Activated CD4-positive, alpha-beta memory T cell treated with anti-CD3 and anti-CD28 coated beads, Interleukin-2, amount 10 ng/mL, durations not matched to agents 7 days and 5 days (primary cell): ENCODE measurements at regions not wholly inside any gene's neighbourhood (a gene's known extent, or its start where the extent isn't known, plus 50 kb on each side); places are given as distances from the start of the nearest gene placed in this dataset.

Source experiments
- CTCF ChIA-PET: fragments of 350-600 bp; sonication (Branson Sonifier 250); formaldehyde crosslinking; loops from one replicate; lab custom pipeline; 2021; ENCODE audit warnings: antibody characterized with exemption, inconsistent platforms; lab: Charles Lee
- POLR2A ChIA-PET: fragments of 350-600 bp; sonication (Branson Sonifier 250); formaldehyde crosslinking; loops from one replicate; lab custom pipeline; 2021; ENCODE audit warnings: antibody characterized with exemption; lab: Charles Lee
- DNase-seq: peaks from one replicate; pipeline ENCODE4 v3.0.0-alpha.2; 2020
- H3K27ac Mint-ChIP-seq: one replicate; pipeline ENCODE4 v1.8.0; 2021; ENCODE audit warnings: mild to moderate bottlenecking, mixed read lengths
- H3K27me3 Mint-ChIP-seq: one replicate; pipeline ENCODE4 v1.8.0; 2021; ENCODE audit warnings: mixed read lengths
- H3K36me3 Mint-ChIP-seq: one replicate; pipeline ENCODE4 v1.8.0; 2021; ENCODE audit warnings: low read depth, mixed read lengths
- H3K4me1 Mint-ChIP-seq: one replicate; pipeline ENCODE4 v1.8.0; 2021; ENCODE audit warnings: mixed read lengths
- H3K4me3 Mint-ChIP-seq: one replicate; pipeline ENCODE4 v1.8.0; 2021; ENCODE audit warnings: mild to moderate bottlenecking, mixed read lengths
- H3K9me3 Mint-ChIP-seq: one replicate; pipeline ENCODE4 v1.8.0; 2021; ENCODE audit warnings: mixed read lengths

- no peak overlapping the region for H3K4me3 Mint-ChIP-seq
- no peaks in the 10 kb centered on the region for H3K36me3 Mint-ChIP-seq
- H3K27me3 Mint-ChIP-seq: no peaks in the 10 kb centered on the region
- DNase-seq: no peak
- CTCF ChIA-PET: interaction anchor here (0.7 kb wide), 1 partner anchor 101 kb away, joined by 3 read pairs; no protein-coding TSS in a partner anchor
- no peaks in the 10 kb centered on the region for H3K4me1 Mint-ChIP-seq
- H3K9me3 Mint-ChIP-seq: no peaks in the 10 kb centered on the region
- H3K27ac Mint-ChIP-seq: no peak overlapping the region
- POLR2A ChIA-PET: no interaction called here
Measured at GRCh38 chr6:10042280-10042679, 372.6 kb downstream of the TFAP2A start.

GRCh38 chr6:10033223-10033829 lies 381.5 kb downstream of the TFAP2A start:
- H3K36me3 Mint-ChIP-seq: no peaks in the 10 kb centered on the region
- no peaks in the 10 kb centered on the region for H3K4me1 Mint-ChIP-seq
- no peak overlapping the region for H3K27ac Mint-ChIP-seq
- H3K9me3 Mint-ChIP-seq: no peaks in the 10 kb centered on the region
- no peak for DNase-seq
- CTCF ChIA-PET: interaction anchor here (0.9 kb wide), 1 partner anchor 396 kb away, joined by 3 read pairs; no protein-coding TSS in a partner anchor
- H3K4me3 Mint-ChIP-seq: no peak overlapping the region
- H3K27me3 Mint-ChIP-seq: no peaks in the 10 kb centered on the region
- POLR2A ChIA-PET: no interaction called here

- Mint-ChIP-seq H3K9me3 (no peaks in the 10 kb centered on the region), H3K36me3 (no peaks in the 10 kb centered on the region), H3K27me3 (no peaks in the 10 kb centered on the region), H3K27ac (no peak overlapping the region), H3K4me1 (no peaks in the 10 kb centered on the region), H3K4me3 (no peak overlapping the region)
- ChIA-PET CTCF (interaction anchor here (0.9 to 2.1 kb wide), 5 partner anchors 14 to 403 kb away, joined by 3 to 9 read pairs (median 5); no protein-coding TSS in a partner anchor), POLR2A (no interaction called here)
- DNase-seq: no peak
Measured at GRCh38 chr6:10031617-10032016, 383.3 kb downstream of the TFAP2A start.

DNA sequence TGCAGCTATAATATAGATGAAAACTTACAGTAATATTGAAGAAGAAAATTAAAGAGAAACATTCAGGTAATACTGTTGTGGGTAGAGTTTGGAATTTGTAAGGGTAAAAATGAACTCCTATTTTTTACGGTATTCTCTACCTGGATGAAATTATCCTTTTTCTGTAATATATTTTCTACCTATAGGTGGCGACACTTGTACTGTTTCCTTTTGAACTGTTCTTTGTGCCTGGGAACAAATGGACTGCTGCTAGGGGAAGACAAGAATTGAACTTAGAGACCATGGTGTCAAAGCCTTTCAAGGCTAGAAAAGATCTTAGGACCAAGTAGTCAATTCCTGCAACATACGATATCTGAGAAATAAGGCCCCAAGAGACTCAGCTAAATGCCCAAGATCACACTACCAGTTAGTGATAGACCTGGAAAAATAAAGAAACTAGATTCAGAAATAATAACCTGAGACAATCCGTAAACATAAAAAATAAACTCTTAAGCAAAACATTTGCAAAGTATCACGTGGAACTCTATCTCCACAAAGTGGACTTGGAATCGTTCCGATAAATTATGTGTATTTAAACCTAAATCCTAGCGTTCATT lies 383.8 kb downstream of the TFAP2A start:
- no peaks in the 10 kb centered on the region for H3K4me1 Mint-ChIP-seq
- no peak overlapping the region for H3K27ac Mint-ChIP-seq
- no peaks in the 10 kb centered on the region for H3K27me3 Mint-ChIP-seq
- no peaks in the 10 kb centered on the region for H3K9me3 Mint-ChIP-seq
- ChIA-PET CTCF (interaction anchor here (0.8 to 2.1 kb wide), 7 partner anchors 12 to 404 kb away, joined by 3 to 9 read pairs (median 5); no protein-coding TSS in a partner anchor), POLR2A (no interaction called here)
- H3K36me3 Mint-ChIP-seq: no peaks in the 10 kb centered on the region
- DNase-seq: no peak
- H3K4me3 Mint-ChIP-seq: no peak overlapping the region

DNA sequence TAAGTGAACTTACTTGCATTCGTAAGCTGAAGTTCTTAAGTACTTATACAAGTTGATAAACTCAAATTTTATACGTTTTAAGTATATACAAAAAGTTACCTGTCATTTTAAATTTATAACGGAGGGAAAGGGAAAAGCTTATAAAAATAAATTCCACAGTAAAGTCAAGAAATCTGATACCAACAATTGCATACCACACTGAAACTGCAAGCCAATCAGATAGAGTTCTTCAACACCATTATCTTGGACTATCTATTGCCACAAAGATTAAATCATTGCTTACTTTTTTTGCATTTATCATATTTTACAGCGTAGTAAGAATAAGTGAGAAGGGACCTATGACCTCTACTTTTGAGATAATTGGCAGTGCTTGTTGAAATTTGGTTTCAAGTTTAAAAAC lies 386.7 kb downstream of the TFAP2A start:
- no peaks in the 10 kb centered on the region for H3K4me1 Mint-ChIP-seq
- no peak overlapping the region for H3K4me3 Mint-ChIP-seq
- no peaks in the 10 kb centered on the region for H3K9me3 Mint-ChIP-seq
- H3K27ac Mint-ChIP-seq: no peak overlapping the region
- no peaks in the 10 kb centered on the region for H3K27me3 Mint-ChIP-seq
- ChIA-PET POLR2A (no interaction called here), CTCF (no interaction called here)
- H3K36me3 Mint-ChIP-seq: no peaks in the 10 kb centered on the region
- no peak for DNase-seq

GRCh38 chr6:10019851-10020250 lies 395.0 kb downstream of the TFAP2A start:
- Mint-ChIP-seq H3K4me3 (no peak overlapping the region), H3K27me3 (no peaks in the 10 kb centered on the region), H3K9me3 (peaks cover 5% of the 10 kb centered on the region), H3K36me3 (no peaks in the 10 kb centered on the region), H3K4me1 (no peaks in the 10 kb centered on the region), H3K27ac (no peak overlapping the region)
- DNase-seq: no peak
- POLR2A ChIA-PET: no interaction called here
- CTCF ChIA-PET: interaction anchor here (1.5 kb wide), 1 partner anchor 11 kb away, joined by 5 read pairs; no protein-coding TSS in a partner anchor

GRCh38 chr6:10014557-10014956 lies 400.3 kb downstream of the TFAP2A start:
- Mint-ChIP-seq H3K4me1 (no peaks in the 10 kb centered on the region), H3K36me3 (no peaks in the 10 kb centered on the region), H3K27ac (no peak overlapping the region), H3K27me3 (no peaks in the 10 kb centered on the region), H3K4me3 (no peak overlapping the region), H3K9me3 (no peaks in the 10 kb centered on the region)
- ChIA-PET CTCF (no interaction called here), POLR2A (no interaction called here)
- DNase-seq: no peak

- Mint-ChIP-seq H3K27me3 (no peaks in the 10 kb centered on the region), H3K4me3 (no peak overlapping the region), H3K4me1 (no peaks in the 10 kb centered on the region), H3K9me3 (no peaks in the 10 kb centered on the region), H3K27ac (no peak overlapping the region), H3K36me3 (no peaks in the 10 kb centered on the region)
- POLR2A ChIA-PET: no interaction called here
- DNase-seq: no peak
- CTCF ChIA-PET: no interaction called here
Measured at GRCh38 chr6:10000551-10000950, 414.3 kb downstream of the TFAP2A start.

GRCh38 chr6:9999796-10000195 lies 415.1 kb downstream of the TFAP2A start:
- CTCF ChIA-PET: no interaction called here

DNA sequence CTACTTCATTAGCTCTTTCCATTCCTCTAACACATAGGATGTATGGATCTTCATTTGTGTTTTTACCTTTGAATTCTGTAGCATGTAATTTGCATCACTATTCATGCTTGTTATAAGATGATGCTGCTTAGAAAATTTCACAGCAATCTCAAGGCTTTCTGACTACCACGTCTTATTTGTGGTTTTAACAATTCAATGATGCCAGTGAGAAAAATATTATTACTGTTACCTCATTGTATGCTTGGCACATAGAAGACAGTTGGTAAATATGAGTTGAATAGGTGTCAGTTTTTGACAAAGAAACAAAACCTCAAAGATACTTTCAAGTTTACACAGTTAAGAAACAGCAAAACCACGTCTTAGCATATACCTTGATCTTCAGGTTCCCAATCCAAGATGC lies 428.6 kb downstream of the TFAP2A start:
- ChIA-PET POLR2A (no interaction called here), CTCF (no interaction called here)
- no peak for DNase-seq
- no peaks in the 10 kb centered on the region for H3K4me1 Mint-ChIP-seq
- no peak overlapping the region for H3K27ac Mint-ChIP-seq
- no peaks in the 10 kb centered on the region for H3K36me3 Mint-ChIP-seq
- H3K27me3 Mint-ChIP-seq: no peaks in the 10 kb centered on the region
- H3K4me3 Mint-ChIP-seq: no peak overlapping the region
- H3K9me3 Mint-ChIP-seq: peaks cover 6% of the 10 kb centered on the region

More at GRCh38 chr6:9999796-10000195, 415.1 kb downstream of the TFAP2A start:
- Mint-ChIP-seq H3K36me3 (no peaks in the 10 kb centered on the region), H3K9me3 (no peaks in the 10 kb centered on the region), H3K27ac (no peak overlapping the region), H3K4me1 (no peaks in the 10 kb centered on the region), H3K4me3 (no peak overlapping the region), H3K27me3 (no peaks in the 10 kb centered on the region)
- POLR2A ChIA-PET: no interaction called here
- no peak for DNase-seq

GRCh38 chr6:9985481-9985880 lies 429.4 kb downstream of the TFAP2A start:
- POLR2A ChIA-PET: no interaction called here
- CTCF ChIA-PET: no interaction called here

GRCh38 chr6:9984607-9985006 lies 430.3 kb downstream of the TFAP2A start:
- ChIA-PET CTCF (no interaction called here), POLR2A (no interaction called here)
- H3K27me3 Mint-ChIP-seq: no peaks in the 10 kb centered on the region
- no peak overlapping the region for H3K27ac Mint-ChIP-seq
- H3K9me3 Mint-ChIP-seq: peaks cover 6% of the 10 kb centered on the region
- no peak overlapping the region for H3K4me3 Mint-ChIP-seq
- no peak for DNase-seq
- no peaks in the 10 kb centered on the region for H3K36me3 Mint-ChIP-seq
- no peaks in the 10 kb centered on the region for H3K4me1 Mint-ChIP-seq

More at GRCh38 chr6:9985481-9985880, 429.4 kb downstream of the TFAP2A start:
- no peak overlapping the region for H3K27ac Mint-ChIP-seq
- no peaks in the 10 kb centered on the region for H3K36me3 Mint-ChIP-seq
- no peak overlapping the region for H3K4me3 Mint-ChIP-seq
- H3K27me3 Mint-ChIP-seq: no peaks in the 10 kb centered on the region
- no peak for DNase-seq
- H3K4me1 Mint-ChIP-seq: no peaks in the 10 kb centered on the region
- peaks cover 6% of the 10 kb centered on the region for H3K9me3 Mint-ChIP-seq

GRCh38 chr6:9983168-9983567 lies 431.7 kb downstream of the TFAP2A start:
- Mint-ChIP-seq H3K27ac (no peak overlapping the region), H3K9me3 (peaks cover 3% of the 10 kb centered on the region), H3K4me3 (no peak overlapping the region), H3K4me1 (no peaks in the 10 kb centered on the region), H3K27me3 (no peaks in the 10 kb centered on the region), H3K36me3 (no peaks in the 10 kb centered on the region)
- ChIA-PET POLR2A (no interaction called here), CTCF (no interaction called here)
- no peak for DNase-seq

GRCh38 chr6:9982215-9982614 lies 432.7 kb downstream of the TFAP2A start:
- CTCF ChIA-PET: no interaction called here
- peaks cover 5% of the 10 kb centered on the region for H3K9me3 Mint-ChIP-seq
- POLR2A ChIA-PET: no interaction called here

More at GRCh38 chr6:9982215-9982614, 432.7 kb downstream of the TFAP2A start:
- no peaks in the 10 kb centered on the region for H3K4me1 Mint-ChIP-seq
- no peaks in the 10 kb centered on the region for H3K27me3 Mint-ChIP-seq
- H3K27ac Mint-ChIP-seq: no peak overlapping the region
- H3K4me3 Mint-ChIP-seq: no peak overlapping the region
- DNase-seq: no peak
- H3K36me3 Mint-ChIP-seq: no peaks in the 10 kb centered on the region
